HG03095 (cell line): ENCODE measurements at regions not wholly inside any gene's neighbourhood (a gene's known extent, or its start where the extent isn't known, plus 50 kb on each side); places are given as distances from the start of the nearest gene placed in this dataset.
"Not testable (repeated sequence)": the region's sequence is repeated elsewhere in the genome, so short reads cannot be mapped to it uniquely, and the experiment has no call there.

Source experiments
- ATAC-seq: cut with Tn5 transposase; IDR thresholded peaks from one replicate; pipeline ENCODE4 v1.9.1; 2021; ENCODE audit warnings: moderate library complexity; ENCODE audit not compliant: unreplicated experiment

GRCh38 chr6:870096-870495 lies 177.2 kb upstream of the EXOC2 start:
- ATAC-seq = no peak

- ATAC-seq = no peak
These were observed 175.3 kb upstream of the EXOC2 start for GRCh38 chr6:868201-868600.

- ATAC-seq = no peak
These were observed 174.4 kb upstream of the EXOC2 start for GRCh38 chr6:867378-867777.

GRCh38 chr6:866316-866715 lies 173.4 kb upstream of the EXOC2 start:
- no peak for ATAC-seq

DNA sequence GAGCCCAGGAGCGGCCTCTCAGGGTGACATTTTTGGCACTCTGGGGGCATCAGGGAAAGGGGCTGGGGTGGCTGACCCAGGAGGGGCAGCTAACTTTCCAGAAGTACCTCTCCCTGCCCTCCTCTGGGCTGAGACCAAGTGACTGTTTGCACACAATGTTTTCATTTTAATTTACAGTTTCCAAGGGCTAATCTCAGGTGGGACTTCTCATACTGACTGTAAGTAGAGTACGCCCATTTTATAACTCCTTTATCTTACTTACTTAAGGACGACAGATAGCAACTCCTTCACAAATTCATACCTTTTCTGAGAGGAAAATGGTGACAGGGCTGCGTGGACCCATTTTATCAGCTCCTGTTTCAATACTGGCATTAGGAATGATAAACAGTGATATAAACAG lies 172.9 kb upstream of the EXOC2 start:
- no peak for ATAC-seq

GRCh38 chr6:863831-864230 lies 170.9 kb upstream of the EXOC2 start:
- no peak for ATAC-seq

DNA sequence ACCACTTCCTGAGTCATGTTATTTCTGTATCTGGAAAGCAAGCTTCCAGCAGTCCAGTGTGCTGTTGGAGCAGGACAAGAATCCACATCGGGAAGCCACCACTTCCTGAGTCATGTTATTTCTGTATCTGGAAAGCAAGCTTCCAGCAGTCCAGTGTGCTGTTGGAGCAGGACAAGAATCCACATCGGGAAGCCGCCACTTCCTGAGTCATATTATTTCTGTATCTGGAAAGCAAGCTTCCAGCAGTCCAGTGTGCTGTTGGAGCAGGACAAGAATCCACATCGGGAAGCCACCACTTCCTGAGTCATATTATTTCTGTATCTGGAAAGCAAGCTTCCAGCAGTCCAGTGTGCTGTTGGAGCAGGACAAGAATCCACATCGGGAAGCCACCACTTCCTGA lies 170.2 kb upstream of the EXOC2 start:
- ATAC-seq = not testable (repeated sequence)

DNA sequence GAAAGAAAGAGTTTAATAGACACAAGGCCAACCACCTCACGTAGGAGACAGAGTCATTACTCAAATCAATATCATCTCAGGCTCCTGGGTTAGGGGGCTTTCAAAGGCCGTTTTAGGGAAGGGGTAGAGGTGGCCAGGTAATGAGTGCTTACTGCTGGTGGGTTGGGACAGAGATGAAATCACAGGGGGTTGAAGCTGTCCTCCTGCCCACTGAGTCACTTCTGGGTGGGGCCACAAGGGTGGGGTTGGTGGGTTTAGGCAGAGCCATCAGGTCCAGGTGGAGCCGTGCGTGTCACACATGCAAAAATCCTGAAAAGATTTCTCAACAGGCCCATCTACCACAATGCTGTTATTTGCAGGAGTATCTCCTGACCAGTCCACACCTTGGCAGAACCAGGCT lies 167.0 kb upstream of the EXOC2 start:
- ATAC-seq = no peak

DNA sequence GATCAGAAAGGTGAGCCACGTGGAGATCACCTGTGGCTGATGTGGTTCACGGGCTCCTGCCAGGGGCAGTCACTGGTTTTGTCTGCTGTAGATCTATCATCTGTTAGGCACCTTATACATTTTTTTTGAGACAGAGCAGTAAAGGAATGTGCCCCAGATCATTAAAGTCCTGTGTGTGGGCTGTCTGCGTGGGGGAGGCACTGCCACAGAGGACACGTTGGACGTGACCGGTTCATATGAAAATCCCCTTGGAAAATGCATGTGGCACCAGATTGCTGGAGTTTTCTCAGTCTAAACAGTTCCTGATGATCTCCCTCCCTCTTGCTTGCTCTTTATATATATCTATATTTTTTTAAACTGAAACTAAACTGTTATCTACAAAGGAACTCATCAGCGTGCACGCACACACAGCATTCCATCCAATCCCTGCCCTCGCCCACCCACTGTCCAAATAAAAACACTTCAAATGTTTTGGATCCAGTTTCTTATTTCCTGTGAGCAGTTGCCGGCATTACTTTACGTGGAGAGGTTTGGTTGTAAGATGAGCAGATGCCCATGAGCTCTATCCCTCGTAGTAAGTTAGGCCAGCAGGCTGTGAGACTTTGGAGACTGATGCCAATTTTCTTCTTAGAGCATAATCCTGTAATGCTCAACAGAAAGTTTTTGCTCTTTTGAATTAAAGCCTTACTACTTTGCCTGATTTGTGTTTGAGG lies 161.6 kb upstream of the EXOC2 start:
- ATAC-seq = no peak

GRCh38 chr6:852216-852615 lies 159.3 kb upstream of the EXOC2 start:
- not testable (repeated sequence) for ATAC-seq

DNA sequence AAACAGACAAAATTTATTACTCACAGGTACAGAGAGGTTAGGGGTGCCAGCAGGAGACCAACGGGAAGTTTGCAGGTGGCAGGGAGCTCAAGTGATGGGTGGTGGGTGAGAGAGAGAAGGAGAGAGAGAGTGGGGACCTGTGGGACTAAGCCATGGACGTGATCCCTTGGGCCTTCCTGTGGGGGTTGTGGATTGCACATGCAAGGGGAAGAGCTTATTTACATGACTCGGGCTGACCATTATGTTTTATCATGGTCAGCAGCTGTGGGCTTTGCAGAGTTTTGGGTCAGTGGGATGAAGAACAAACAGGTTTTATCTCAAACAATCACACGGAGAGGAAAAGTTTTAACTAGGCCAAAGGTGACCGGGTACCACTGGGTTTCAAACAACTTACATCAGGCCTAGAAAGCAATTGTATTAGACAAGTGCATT lies 156.2 kb upstream of the EXOC2 start:
- ATAC-seq = no peak

- no peak for ATAC-seq
These were observed 152.6 kb upstream of the EXOC2 start for GRCh38 chr6:845566-845965.

GRCh38 chr6:845101-845500 lies 152.2 kb upstream of the EXOC2 start:
- ATAC-seq = no peak

DNA sequence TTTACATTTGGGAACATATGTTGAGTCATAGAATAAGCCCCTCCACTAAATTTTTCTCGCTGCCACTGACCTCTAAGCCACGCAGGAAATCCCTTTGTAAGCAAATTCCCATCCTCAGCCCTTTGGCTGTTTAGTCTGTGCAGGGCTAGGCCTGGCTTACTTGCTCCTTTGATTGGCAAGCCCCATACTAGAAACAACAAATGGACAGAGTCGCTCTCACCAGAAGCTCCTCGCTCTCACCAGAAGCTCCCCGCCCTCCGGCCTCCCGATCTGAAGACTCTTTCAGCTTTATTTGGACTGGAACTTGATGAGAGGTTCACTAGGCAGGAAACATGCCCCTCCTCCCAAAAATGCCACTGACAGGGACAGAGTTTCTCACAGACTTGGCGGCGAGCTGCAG lies 149.2 kb upstream of the EXOC2 start:
- ATAC-seq = no peak

DNA sequence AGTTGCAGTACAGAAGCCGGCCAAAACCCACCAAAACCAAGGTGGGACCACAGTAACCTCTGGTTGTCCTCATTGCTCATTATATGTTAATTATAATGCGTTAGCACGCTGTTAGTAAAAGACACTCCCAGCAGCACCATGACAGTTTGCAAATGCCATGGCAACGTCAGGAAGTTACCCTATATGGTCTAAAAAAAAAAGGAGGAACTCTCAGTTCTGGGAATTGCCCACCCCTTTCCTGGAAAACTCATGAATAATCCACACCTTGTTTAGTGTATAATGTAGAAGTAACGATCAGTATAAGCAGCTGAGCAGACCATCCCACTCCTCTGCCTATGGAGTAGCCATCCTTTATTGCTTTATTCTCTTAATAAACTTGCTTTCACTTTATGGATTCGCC lies 148.6 kb upstream of the EXOC2 start:
- ATAC-seq = no peak

DNA sequence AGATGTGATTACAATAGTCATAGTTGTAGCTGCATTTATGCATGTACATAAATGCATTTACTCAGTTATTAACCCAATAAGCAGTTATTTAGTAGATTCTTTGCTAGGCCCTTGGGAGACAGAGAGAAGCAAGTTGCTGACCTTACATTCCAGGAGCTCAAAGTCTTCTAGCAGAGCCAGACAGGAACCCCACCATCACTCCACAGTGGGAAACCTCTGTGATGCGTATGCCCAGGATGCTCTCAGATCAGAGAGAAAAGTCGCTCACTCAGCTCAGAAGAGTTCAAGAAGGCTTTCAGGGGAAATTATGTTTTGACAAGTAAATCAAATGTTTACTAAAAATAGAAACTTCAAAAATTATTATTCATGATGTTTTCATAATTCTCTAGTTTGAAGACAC lies 146.3 kb upstream of the EXOC2 start:
- ATAC-seq = no peak

DNA sequence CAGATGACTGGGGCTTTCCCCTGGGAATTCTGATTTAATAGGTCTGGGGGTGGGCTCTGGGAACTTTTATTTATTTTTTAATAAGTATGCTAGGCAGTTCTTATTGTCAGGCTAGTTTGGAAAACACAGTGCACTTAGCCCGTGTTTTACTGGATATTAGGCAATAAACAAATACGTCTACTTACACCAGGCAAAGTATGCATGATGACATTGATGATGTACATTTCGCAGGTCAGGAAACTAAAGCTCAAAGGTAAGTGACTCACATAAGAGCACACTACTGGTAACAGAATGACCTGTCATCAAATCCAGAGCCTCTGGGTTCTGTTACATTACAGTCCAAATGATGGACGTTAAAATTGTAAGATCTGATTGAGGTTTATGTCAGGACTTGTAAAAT lies 144.4 kb upstream of the EXOC2 start:
- ATAC-seq = no peak

- no peak for ATAC-seq
These were observed 143.4 kb upstream of the EXOC2 start for GRCh38 chr6:836276-836853.

GRCh38 chr6:835476-836160 lies 142.7 kb upstream of the EXOC2 start:
- no peak for ATAC-seq

DNA sequence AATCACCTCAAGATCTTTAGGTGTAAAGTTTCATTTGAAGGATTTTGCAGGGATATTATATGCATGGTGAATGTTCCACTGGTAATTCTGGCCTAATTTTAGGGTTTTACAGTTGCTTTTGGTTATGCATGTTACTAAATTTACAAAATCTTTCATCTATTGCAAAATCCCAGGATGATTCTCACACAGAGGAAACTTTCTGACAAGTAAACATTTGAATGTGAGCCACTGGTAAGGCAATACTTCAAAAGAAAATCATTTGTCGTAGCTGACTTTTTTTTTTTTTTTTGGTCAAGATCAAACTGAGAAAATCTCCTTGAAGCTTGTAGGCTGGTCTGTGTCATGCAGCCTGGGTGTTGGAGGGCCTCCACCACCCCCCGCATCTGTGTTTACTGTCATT lies 141.9 kb upstream of the EXOC2 start:
- ATAC-seq = no peak

DNA sequence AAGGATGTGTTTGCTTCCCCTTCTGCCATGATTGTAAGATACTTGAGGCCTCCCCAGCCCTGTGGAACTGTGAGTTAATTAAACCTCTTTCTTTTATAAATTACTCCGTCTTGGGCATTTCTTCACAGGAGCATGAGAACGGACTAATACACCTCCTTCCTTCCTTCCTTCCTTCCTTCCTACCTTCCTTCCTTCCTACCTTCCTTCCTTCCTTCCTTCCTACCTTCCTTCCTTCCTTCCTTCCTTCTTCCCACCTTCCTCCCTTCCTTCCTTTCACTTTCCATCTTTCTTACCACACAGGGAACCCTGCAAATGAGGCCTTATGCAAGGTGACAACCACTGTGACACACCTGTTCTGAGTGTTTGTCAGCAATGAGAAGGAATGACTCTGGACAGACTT lies 141.3 kb upstream of the EXOC2 start:
- ATAC-seq = no peak

GRCh38 chr6:832804-833203 lies 139.9 kb upstream of the EXOC2 start:
- not testable (repeated sequence) for ATAC-seq
